Central memory CD8-positive, alpha-beta T cell (primary cell): ENCODE measurements at regions not wholly inside any gene's neighbourhood (a gene's known extent, or its start where the extent isn't known, plus 50 kb on each side); places are given as distances from the start of the nearest gene placed in this dataset.

Experiments used
- ATAC-seq: fragments of 150-1000 bp; cut with Tn5 transposase; replicated peaks from 2 replicates; pipeline ENCODE4 v1.10.0; 2022; ENCODE audit warnings: mild to moderate bottlenecking, moderate FRiP score, moderate number of reproducible peaks; ENCODE audit not compliant: poor library complexity, severe bottlenecking; ENCODE audit errors: extremely low read depth
- DNase-seq, 2 donors: peaks; one replicate each; pipeline ENCODE4 v3.0.0; 2021; ENCODE audit warnings: low spot score in 2 of 2
- H3K27ac Mint-ChIP-seq: one replicate; pipeline ENCODE4 v1.8.0; 2022; ENCODE audit warnings: low read depth, mild to moderate bottlenecking, moderate library complexity, mixed read lengths
- H3K27me3 Mint-ChIP-seq: one replicate; pipeline ENCODE4 v1.8.0; 2022; ENCODE audit warnings: mixed read lengths
- H3K36me3 Mint-ChIP-seq: one replicate; pipeline ENCODE4 v1.8.0; 2022; ENCODE audit warnings: mild to moderate bottlenecking, moderate library complexity, mixed read lengths; ENCODE audit not compliant: insufficient read depth
- H3K4me1 Mint-ChIP-seq: one replicate; pipeline ENCODE4 v1.8.0; 2022; ENCODE audit warnings: mixed read lengths
- H3K4me3 Mint-ChIP-seq: one replicate; pipeline ENCODE4 v1.8.0; 2022; ENCODE audit warnings: mild to moderate bottlenecking, moderate library complexity, mixed read lengths
- H3K9me3 Mint-ChIP-seq: one replicate; pipeline ENCODE4 v1.8.0; 2022; ENCODE audit warnings: mixed read lengths

DNA sequence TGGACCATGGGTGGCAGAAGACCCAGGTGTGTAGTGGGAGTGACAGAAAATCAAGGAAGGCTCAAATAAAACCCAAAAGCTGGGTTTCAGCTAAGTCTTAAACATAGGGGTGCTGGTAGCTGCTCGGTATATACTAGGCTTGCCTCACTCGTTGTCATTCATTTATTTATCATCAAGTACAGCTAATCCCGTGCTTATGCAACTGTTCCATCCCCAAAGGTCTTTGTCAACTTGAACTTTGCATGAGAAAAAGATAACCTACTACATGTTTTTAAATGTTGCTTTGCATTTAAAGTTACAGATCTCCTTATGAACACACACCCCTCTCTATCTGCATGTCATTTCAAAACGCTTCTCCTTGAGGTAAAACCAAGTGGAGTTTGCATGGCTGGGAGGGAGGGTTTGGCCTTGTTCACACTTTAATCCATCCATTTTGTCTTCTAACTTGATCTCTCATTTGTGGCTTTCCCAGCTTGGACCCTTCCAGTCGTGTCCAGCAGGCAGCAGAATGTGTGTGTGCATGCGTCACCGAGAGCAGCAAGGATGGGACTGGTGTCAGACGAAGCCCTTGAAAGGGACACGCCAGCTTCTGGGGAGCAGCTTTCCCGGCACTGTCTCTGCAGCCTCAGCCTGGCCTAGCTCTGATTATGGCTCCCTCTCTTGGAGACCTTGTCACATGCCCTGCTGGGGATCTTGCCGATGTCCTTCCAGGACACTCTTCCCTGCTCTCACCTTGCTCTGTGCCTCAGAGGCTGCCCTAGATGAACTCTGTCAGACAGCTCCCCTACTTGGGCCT, 133.5 kb downstream of the GADD45G start:
- Mint-ChIP-seq H3K9me3 (no peaks in the 10 kb centered on the region), H3K27me3 (peaks cover 18% of the 10 kb centered on the region), H3K27ac (no peak overlapping the region), H3K4me3 (no peak overlapping the region), H3K36me3 (no peaks in the 10 kb centered on the region), H3K4me1 (peaks cover 23% of the 10 kb centered on the region)
- ATAC-seq (no peak), DNase-seq (no peak)

- Mint-ChIP-seq H3K4me3 (no peak overlapping the region), H3K36me3 (no peaks in the 10 kb centered on the region), H3K27me3 (peaks cover 13% of the 10 kb centered on the region), H3K4me1 (peaks cover 29% of the 10 kb centered on the region), H3K27ac (no peak overlapping the region), H3K9me3 (no peaks in the 10 kb centered on the region)
- DNase-seq (no peak), ATAC-seq (no peak)
These were observed 134.7 kb downstream of the GADD45G start for GRCh38 chr9:89739511-89739910.

DNA sequence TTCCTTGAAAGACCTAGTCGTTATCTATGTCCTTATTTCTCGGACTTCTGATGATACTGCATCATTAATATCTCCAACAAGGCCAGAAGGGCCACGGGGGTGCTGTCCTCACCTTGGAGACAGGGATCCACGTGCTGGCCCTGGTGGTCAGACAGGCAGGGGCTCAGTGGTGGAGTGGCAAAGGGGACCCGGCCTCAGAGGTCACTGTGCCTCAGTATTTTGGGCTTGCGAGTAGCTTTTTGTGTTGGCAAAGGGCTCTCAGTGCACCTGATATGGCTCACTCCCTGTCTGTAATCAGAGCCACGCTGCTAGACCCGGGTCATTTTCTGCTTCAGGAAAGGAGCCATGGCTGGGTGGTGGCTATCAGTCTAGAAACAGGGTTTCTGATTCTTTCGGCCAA, 135.1 kb downstream of the GADD45G start:
- no peak overlapping the region for H3K4me3 Mint-ChIP-seq
- H3K27ac Mint-ChIP-seq, result no peak overlapping the region
- no peaks in the 10 kb centered on the region for H3K36me3 Mint-ChIP-seq
- H3K9me3 Mint-ChIP-seq, result no peaks in the 10 kb centered on the region
- peaks cover 13% of the 10 kb centered on the region for H3K27me3 Mint-ChIP-seq
- H3K4me1 Mint-ChIP-seq, result peaks cover 29% of the 10 kb centered on the region
- DNase-seq, result no peak
- ATAC-seq, result no peak

DNA sequence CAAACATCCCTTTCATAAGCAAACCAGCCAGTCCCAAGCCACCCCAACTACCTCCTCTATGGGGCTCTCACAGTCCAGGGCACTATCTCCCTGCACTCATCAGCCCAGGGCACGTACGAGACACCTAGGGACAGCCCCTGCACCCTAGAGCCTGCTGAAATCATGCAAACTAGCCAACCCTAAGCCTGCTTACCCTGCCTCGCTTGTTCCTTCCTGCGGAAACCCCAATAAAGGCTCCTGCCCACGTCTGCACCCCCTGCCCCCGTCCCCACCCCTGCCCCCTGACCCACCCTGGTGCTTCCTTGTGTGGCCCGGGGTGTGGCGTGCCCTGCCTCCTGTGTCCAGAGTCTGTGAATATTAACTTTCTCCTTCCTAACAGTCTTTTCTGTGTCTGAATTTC, 135.9 kb downstream of the GADD45G start:
- Mint-ChIP-seq H3K36me3 (no peaks in the 10 kb centered on the region), H3K4me1 (peaks cover 29% of the 10 kb centered on the region), H3K4me3 (peak overlapping the region; percentile 37), H3K9me3 (no peaks in the 10 kb centered on the region), H3K27ac (no peak overlapping the region), H3K27me3 (peaks cover 13% of the 10 kb centered on the region)
- DNase-seq, result no peak
- no peak for ATAC-seq

GRCh38 chr9:89742660-89743059, 137.8 kb downstream of the GADD45G start:
- Mint-ChIP-seq H3K4me1 (peaks cover 29% of the 10 kb centered on the region), H3K36me3 (no peaks in the 10 kb centered on the region), H3K27me3 (peaks cover 13% of the 10 kb centered on the region), H3K9me3 (no peaks in the 10 kb centered on the region), H3K27ac (no peak overlapping the region), H3K4me3 (no peak overlapping the region)
- DNase-seq (no peak), ATAC-seq (no peak)

DNA sequence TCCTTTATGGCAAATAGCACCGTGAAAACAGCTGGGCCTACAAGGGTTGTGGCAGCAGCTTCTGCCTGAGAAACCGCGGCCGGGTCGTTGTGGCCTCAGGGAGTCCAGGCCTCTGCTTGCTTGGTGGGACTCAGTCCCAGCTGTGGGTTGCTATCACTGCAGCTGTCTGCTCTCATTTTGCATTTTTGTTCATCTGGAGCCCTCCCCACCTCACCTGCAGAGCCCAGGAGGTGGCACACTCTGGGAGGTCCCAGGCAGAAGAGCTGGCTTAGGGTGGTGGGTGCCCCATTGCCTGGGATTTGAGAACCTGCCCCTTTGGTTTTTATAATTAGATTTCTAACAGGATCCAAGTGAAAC, 138.4 kb downstream of the GADD45G start:
- Mint-ChIP-seq H3K9me3 (no peaks in the 10 kb centered on the region), H3K36me3 (no peaks in the 10 kb centered on the region), H3K27me3 (peaks cover 13% of the 10 kb centered on the region), H3K27ac (peak overlapping the region; percentile 34), H3K4me1 (peaks cover 29% of the 10 kb centered on the region), H3K4me3 (peak overlapping the region; percentile 24)
- no peak for ATAC-seq
- DNase-seq, result no peak

GRCh38 chr9:89743573-89744254, 138.9 kb downstream of the GADD45G start:
- Mint-ChIP-seq H3K27ac (peak overlapping the region; percentile 34), H3K4me1 (peaks cover 29% of the 10 kb centered on the region), H3K36me3 (no peaks in the 10 kb centered on the region), H3K27me3 (peaks cover 10% of the 10 kb centered on the region), H3K9me3 (no peaks in the 10 kb centered on the region), H3K4me3 (peak overlapping the region; percentile 24)
- ATAC-seq, result peak; percentile 72
- peak; percentile 14 to 15 for DNase-seq

- no peak overlapping the region for H3K4me3 Mint-ChIP-seq
- no peak overlapping the region for H3K27ac Mint-ChIP-seq
- peaks cover 30% of the 10 kb centered on the region for H3K4me1 Mint-ChIP-seq
- peaks cover 4% of the 10 kb centered on the region for H3K27me3 Mint-ChIP-seq
- H3K36me3 Mint-ChIP-seq, result no peaks in the 10 kb centered on the region
- H3K9me3 Mint-ChIP-seq, result no peaks in the 10 kb centered on the region
- no peak for ATAC-seq
- no peak for DNase-seq
These were observed 139.4 kb downstream of the GADD45G start for GRCh38 chr9:89744255-89744648.

GRCh38 chr9:89744730-89745129, 139.9 kb downstream of the GADD45G start:
- Mint-ChIP-seq H3K4me3 (no peak overlapping the region), H3K36me3 (peaks cover 2% of the 10 kb centered on the region), H3K27me3 (no peaks in the 10 kb centered on the region), H3K27ac (no peak overlapping the region), H3K9me3 (no peaks in the 10 kb centered on the region), H3K4me1 (peaks cover 29% of the 10 kb centered on the region)
- ATAC-seq (no peak), DNase-seq (no peak)

GRCh38 chr9:89745601-89746376, 141.0 kb downstream of the GADD45G start:
- no peaks in the 10 kb centered on the region for H3K9me3 Mint-ChIP-seq
- ATAC-seq, result no peak
- peaks cover 2% of the 10 kb centered on the region for H3K36me3 Mint-ChIP-seq
- peaks cover 24% of the 10 kb centered on the region for H3K4me1 Mint-ChIP-seq
- no peaks in the 10 kb centered on the region for H3K27me3 Mint-ChIP-seq
- no peak for DNase-seq
- no peak overlapping the region for H3K4me3 Mint-ChIP-seq
- H3K27ac Mint-ChIP-seq, result peak overlapping the region; percentile 44

DNA sequence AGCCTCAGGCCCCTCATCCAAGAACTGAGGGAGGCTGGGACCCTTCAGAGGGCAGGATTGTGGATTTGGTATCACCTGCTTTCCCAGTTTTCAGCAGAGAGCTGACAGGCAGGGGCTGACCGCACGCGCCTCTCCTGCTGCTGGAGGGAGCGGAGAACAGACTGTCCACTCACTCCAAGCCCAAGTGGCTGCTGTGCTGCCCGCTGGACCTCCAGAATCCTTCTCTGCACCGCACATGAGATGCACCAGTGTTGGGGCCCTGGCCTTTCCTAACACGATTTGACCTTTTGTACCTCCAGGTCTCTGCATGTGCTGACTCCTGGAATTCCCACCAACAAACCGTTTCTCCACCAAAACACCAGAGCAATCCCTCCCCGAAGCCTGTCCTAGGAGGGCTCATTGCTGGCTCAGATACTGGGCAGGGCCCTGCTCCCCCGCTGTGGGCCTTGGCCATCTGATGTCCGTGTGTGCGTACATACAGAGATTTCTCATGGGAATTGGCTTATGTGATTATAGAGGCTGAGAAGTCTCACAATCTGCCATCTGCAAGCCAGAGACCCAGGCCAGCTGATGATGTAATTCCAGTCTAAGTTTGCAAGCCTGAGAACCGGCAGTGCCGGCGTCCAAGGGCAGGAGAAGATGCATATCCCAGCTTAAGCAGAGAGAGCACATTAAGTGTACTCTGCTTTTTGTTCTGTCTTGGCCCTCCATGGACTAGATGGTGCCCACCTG, 141.7 kb downstream of the GADD45G start:
- no peak for DNase-seq
- H3K4me1 Mint-ChIP-seq, result peaks cover 20% of the 10 kb centered on the region
- ATAC-seq, result no peak
- no peaks in the 10 kb centered on the region for H3K27me3 Mint-ChIP-seq
- no peak overlapping the region for H3K4me3 Mint-ChIP-seq
- peaks cover 2% of the 10 kb centered on the region for H3K36me3 Mint-ChIP-seq
- H3K27ac Mint-ChIP-seq, result no peak overlapping the region
- no peaks in the 10 kb centered on the region for H3K9me3 Mint-ChIP-seq

DNA sequence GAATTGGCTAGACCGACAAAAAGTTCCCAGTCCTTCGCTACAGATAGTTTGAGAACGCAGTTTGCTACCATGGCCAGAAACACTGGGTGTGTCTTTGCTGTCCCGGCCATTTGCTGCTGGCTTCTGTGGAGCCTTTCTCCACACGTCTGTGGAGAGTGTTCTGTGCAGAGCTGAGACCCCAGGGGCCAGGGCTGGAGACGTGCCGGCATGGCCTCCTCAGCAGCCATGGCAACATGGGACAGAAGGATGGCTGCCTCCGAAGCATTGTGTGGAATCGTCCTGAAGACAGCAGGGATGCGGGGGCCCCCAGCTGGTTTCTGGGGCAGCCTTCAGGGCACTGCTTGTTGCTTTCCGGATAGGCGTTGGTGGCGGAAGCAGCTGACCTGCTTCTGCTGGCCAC, 142.8 kb downstream of the GADD45G start:
- Mint-ChIP-seq H3K4me3 (no peak overlapping the region), H3K4me1 (peaks cover 20% of the 10 kb centered on the region), H3K27me3 (no peaks in the 10 kb centered on the region), H3K9me3 (no peaks in the 10 kb centered on the region), H3K36me3 (peaks cover 2% of the 10 kb centered on the region), H3K27ac (no peak overlapping the region)
- ATAC-seq (no peak), DNase-seq (no peak)
